ENCODE measurements at regions not wholly inside any gene's neighbourhood (a gene's known extent, or its start where the extent isn't known, plus 50 kb on each side); places are given as distances from the start of the nearest gene placed in this dataset.

- DNase-seq (ENCODE audit: low read depth in 1 of 2, low spot score in 1 of 2): no peak
- Histone ChIP-seq H3K27ac (no peak overlapping the region), H3K4me2 (no peak overlapping the region), H3K4me1 (no peaks in the 10 kb centered on the region), H3K9me3 (no peaks in the 10 kb centered on the region), H3K4me3 (no peak overlapping the region)
- no peak for ATAC-seq
- TF ChIP-seq PHF8 (IDR thresholded peaks at IDR 0.05; ENCODE audit: borderline replicate concordance, low read depth) (no peak), POLR2AphosphoS2 (conservative IDR thresholded peaks at IDR 0.05; ENCODE audit: low read length) (no peak), MAFK (IDR thresholded peaks at IDR 0.05; ENCODE audit: partially characterized antibody) (no peak), BHLHE40 (IDR thresholded peaks at IDR 0.05; ENCODE audit: low read depth, low read length) (no peak), NR3C1 (IDR thresholded peaks at IDR 0.05) (no peak), CBX2 (IDR thresholded peaks at IDR 0.05; ENCODE audit: borderline replicate concordance, low read depth) (no peak), TP53 (CRISPR knock-in tag; IDR thresholded peaks at IDR 0.05) (no peak), CHD2 (IDR thresholded peaks at IDR 0.05; ENCODE audit: low read length, partially characterized antibody) (no peak), CEBPB (IDR thresholded peaks at IDR 0.05) (no peak), ESRRA (IDR thresholded peaks at IDR 0.05; ENCODE audit: borderline replicate concordance, low read length) (no peak), POLR2A (IDR thresholded peaks at IDR 0.05; ENCODE audit: low read length) (no peak), RCOR1 (IDR thresholded peaks at IDR 0.05; ENCODE audit: low read depth, low read length) (no peak), JUNB (IDR thresholded peaks at IDR 0.05) (no peak), KDM5A (IDR thresholded peaks at IDR 0.05) (no peak), KDM1A (IDR thresholded peaks at IDR 0.05; ENCODE audit: low read depth) (no peak), TFCP2L1 (CRISPR knock-in tag; IDR thresholded peaks at IDR 0.05) (no peak)
- TF ChIP-seq, protein P1, sequence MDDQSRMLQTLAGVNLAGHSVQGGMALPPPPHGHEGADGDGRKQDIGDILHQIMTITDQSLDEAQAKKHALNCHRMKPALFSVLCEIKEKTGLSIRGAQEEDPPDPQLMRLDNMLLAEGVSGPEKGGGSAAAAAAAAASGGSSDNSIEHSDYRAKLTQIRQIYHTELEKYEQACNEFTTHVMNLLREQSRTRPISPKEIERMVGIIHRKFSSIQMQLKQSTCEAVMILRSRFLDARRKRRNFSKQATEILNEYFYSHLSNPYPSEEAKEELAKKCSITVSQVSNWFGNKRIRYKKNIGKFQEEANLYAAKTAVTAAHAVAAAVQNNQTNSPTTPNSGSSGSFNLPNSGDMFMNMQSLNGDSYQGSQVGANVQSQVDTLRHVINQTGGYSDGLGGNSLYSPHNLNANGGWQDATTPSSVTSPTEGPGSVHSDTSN (IDR thresholded peaks at IDR 0.05): no peak
- TF ChIP-seq, protein P2, sequence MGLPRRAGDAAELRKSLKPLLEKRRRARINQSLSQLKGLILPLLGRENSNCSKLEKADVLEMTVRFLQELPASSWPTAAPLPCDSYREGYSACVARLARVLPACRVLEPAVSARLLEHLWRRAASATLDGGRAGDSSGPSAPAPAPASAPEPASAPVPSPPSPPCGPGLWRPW (IDR thresholded peaks at IDR 0.05): no peak
- 3% methylated on average over 2 of the region's 2 CpGs for WGBS (ENCODE audit: missing lambda C conversion rate)
- FAIRE-seq: no peak
- CTCF ChIA-PET: no interaction called here
- POLR2A ChIA-PET: no interaction called here
Observed at GRCh38 chr7:18302097-18302496, 193.5 kb upstream of the HDAC9 start.

GRCh38 chr7:18305866-18306265 is 189.7 kb upstream of the HDAC9 start:
- TF ChIP-seq, protein P1 (IDR thresholded peaks at IDR 0.05): no peak
- no peak for TF ChIP-seq RFX5 (IDR thresholded peaks at IDR 0.05)
- TF ChIP-seq TP53 (CRISPR knock-in tag; IDR thresholded peaks at IDR 0.05): no peak
- no peak for TF ChIP-seq BHLHE40 (IDR thresholded peaks at IDR 0.05; ENCODE audit: low read depth, low read length)
- no peak for TF ChIP-seq ZC3H11A (IDR thresholded peaks at IDR 0.05)
- no peak for TF ChIP-seq ELK1 (IDR thresholded peaks at IDR 0.05; ENCODE audit: low read depth, low read length)
- TF ChIP-seq ZFP36 (IDR thresholded peaks at IDR 0.05; ENCODE audit: borderline replicate concordance, partially characterized antibody): no peak
- no peak for TF ChIP-seq CEBPB (IDR thresholded peaks at IDR 0.05)
- no peak for TF ChIP-seq POLR2AphosphoS2 (conservative IDR thresholded peaks at IDR 0.05; ENCODE audit: low read length)
- no peak for TF ChIP-seq MYC (IDR thresholded peaks at IDR 0.05; ENCODE audit: borderline replicate concordance, low read length)
- TF ChIP-seq TFCP2L1 (CRISPR knock-in tag; IDR thresholded peaks at IDR 0.05): no peak
- TF ChIP-seq HOXB13 (CRISPR knock-in tag; IDR thresholded peaks at IDR 0.05; ENCODE audit: low read depth): no peak
- no peak for TF ChIP-seq CBX2 (IDR thresholded peaks at IDR 0.05; ENCODE audit: borderline replicate concordance, low read depth)
- TF ChIP-seq MAFK (IDR thresholded peaks at IDR 0.05; ENCODE audit: partially characterized antibody): no peak
- TF ChIP-seq, protein P3, sequence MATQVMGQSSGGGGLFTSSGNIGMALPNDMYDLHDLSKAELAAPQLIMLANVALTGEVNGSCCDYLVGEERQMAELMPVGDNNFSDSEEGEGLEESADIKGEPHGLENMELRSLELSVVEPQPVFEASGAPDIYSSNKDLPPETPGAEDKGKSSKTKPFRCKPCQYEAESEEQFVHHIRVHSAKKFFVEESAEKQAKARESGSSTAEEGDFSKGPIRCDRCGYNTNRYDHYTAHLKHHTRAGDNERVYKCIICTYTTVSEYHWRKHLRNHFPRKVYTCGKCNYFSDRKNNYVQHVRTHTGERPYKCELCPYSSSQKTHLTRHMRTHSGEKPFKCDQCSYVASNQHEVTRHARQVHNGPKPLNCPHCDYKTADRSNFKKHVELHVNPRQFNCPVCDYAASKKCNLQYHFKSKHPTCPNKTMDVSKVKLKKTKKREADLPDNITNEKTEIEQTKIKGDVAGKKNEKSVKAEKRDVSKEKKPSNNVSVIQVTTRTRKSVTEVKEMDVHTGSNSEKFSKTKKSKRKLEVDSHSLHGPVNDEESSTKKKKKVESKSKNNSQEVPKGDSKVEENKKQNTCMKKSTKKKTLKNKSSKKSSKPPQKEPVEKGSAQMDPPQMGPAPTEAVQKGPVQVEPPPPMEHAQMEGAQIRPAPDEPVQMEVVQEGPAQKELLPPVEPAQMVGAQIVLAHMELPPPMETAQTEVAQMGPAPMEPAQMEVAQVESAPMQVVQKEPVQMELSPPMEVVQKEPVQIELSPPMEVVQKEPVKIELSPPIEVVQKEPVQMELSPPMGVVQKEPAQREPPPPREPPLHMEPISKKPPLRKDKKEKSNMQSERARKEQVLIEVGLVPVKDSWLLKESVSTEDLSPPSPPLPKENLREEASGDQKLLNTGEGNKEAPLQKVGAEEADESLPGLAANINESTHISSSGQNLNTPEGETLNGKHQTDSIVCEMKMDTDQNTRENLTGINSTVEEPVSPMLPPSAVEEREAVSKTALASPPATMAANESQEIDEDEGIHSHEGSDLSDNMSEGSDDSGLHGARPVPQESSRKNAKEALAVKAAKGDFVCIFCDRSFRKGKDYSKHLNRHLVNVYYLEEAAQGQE (IDR thresholded peaks at IDR 0.05): no peak
- no peak for TF ChIP-seq SMC3 (IDR thresholded peaks at IDR 0.05)
- TF ChIP-seq RNF2 (IDR thresholded peaks at IDR 0.05; ENCODE audit: borderline replicate concordance, low read depth): no peak
- TF ChIP-seq POLR2A (IDR thresholded peaks at IDR 0.05; ENCODE audit: low read length): no peak
- no peak for TF ChIP-seq ZSCAN20 (CRISPR knock-in tag; IDR thresholded peaks at IDR 0.05)
- no peak for TF ChIP-seq FOSB (CRISPR knock-in tag; IDR thresholded peaks at IDR 0.05)
- FAIRE-seq (no peak), DNase-seq (ENCODE audit: low read depth in 1 of 2, low spot score in 1 of 2) (no peak), ATAC-seq (no peak)
- no peak overlapping the region for H3K27ac ChIP-seq
- CTCF ChIA-PET: no interaction called here
- no peak overlapping the region for H3K4me2 ChIP-seq
- no peaks in the 10 kb centered on the region for H3K4me1 ChIP-seq
- POLR2A ChIA-PET: no interaction called here
- WGBS (ENCODE audit: missing lambda C conversion rate): 22% methylated on average over 3 of the region's 3 CpGs
- H3K9me3 ChIP-seq: no peaks in the 10 kb centered on the region
- H3K4me3 ChIP-seq: no peak overlapping the region
